DND-41 (cell line): ENCODE measurements at regions not wholly inside any gene's neighbourhood (a gene's known extent, or its start where the extent isn't known, plus 50 kb on each side); places are given as distances from the start of the nearest gene placed in this dataset.

Source experiments
- ATAC-seq: fragments of 200-7000 bp; cut with Tn5 transposase; 3 replicates; pipeline ENCODE4 v1.9.1; 2021; ENCODE audit warnings: low read depth; ENCODE audit not compliant: insufficient read depth
- DNase-seq: peaks from one replicate; pipeline ENCODE4 v3.0.0-alpha.2; 2020
- H2AFZ ChIP-seq: 2 replicates; pipeline ENCODE4 v1.6.0; 2012; ENCODE audit warnings: low read depth, low read length
- H3K27ac ChIP-seq: 2 replicates; pipeline ENCODE4 v1.5.1; 2012; ENCODE audit warnings: low read length, inconsistent platforms
- H3K27me3 ChIP-seq: fragments of 200-600 bp; sonication (generic); 2 replicates; pipeline ENCODE4 v1.6.0; 2012; ENCODE audit warnings: low read length, mild to moderate bottlenecking, inconsistent platforms; ENCODE audit not compliant: insufficient read depth, poor library complexity
- H3K36me3 ChIP-seq: 2 replicates; pipeline ENCODE4 v1.5.1; 2012; ENCODE audit warnings: low read length, inconsistent platforms; ENCODE audit not compliant: insufficient read depth
- H3K4me1 ChIP-seq: 2 replicates; pipeline ENCODE4 v1.5.1; 2012; ENCODE audit warnings: mild to moderate bottlenecking, low read length; ENCODE audit not compliant: insufficient read depth
- H3K4me2 ChIP-seq: 2 replicates; pipeline ENCODE4 v1.6.0; 2012; ENCODE audit warnings: mild to moderate bottlenecking, moderate library complexity, low read length, inconsistent platforms; ENCODE audit not compliant: insufficient read depth
- H3K4me3 ChIP-seq, 2 experiments: fragments of 200-600 bp in 1 of 2; shearing (Covaris generic) in 1 of 2; 2 replicates each; pipeline ENCODE4 v1.5.1; 2012 to 2016; ENCODE audit warnings: inconsistent platforms in 2 of 2, low read length in 2 of 2, mild to moderate bottlenecking in 2 of 2, low read depth in 1 of 2, moderate library complexity in 1 of 2
- H3K79me2 ChIP-seq: 2 replicates; pipeline ENCODE4 v1.6.0; 2012; ENCODE audit warnings: low read length, inconsistent platforms; ENCODE audit not compliant: insufficient read depth
- H3K9ac ChIP-seq: 2 replicates; pipeline ENCODE4 v1.6.0; 2012; ENCODE audit warnings: low read depth, mild to moderate bottlenecking, inconsistent platforms, low read length, moderate library complexity
- H3K9me3 ChIP-seq: 2 replicates; pipeline ENCODE4 v1.5.1; 2012; ENCODE audit warnings: low read length, moderate library complexity, mild to moderate bottlenecking, inconsistent platforms; ENCODE audit not compliant: insufficient read depth, severe bottlenecking
- H4K20me1 ChIP-seq: 2 replicates; pipeline ENCODE4 v1.6.0; 2012; ENCODE audit warnings: low read length; ENCODE audit not compliant: insufficient read depth
- CTCF ChIP-seq: IDR thresholded peaks from 2 replicates; pipeline ENCODE4 v1.5.1; 2012; ENCODE audit warnings: borderline replicate concordance, low read length, moderate library complexity, mild to moderate bottlenecking; ENCODE audit not compliant: poor library complexity, severe bottlenecking; ENCODE audit errors: extremely low read depth
- EZH2 ChIP-seq: IDR thresholded peaks from 3 replicates; pipeline ENCODE4 v1.6.1; 2012; ENCODE audit warnings: borderline replicate concordance, low read depth, mild to moderate bottlenecking, moderate library complexity, low read length, inconsistent platforms; ENCODE audit not compliant: severe bottlenecking

- no peaks in the 10 kb centered on the region for H3K9me3 ChIP-seq
- DNase-seq (no peak), ATAC-seq (no peak)
- H3K27ac ChIP-seq = no peak overlapping the region
- H3K9ac ChIP-seq = no peak overlapping the region
- peaks cover 8% of the 10 kb centered on the region for H3K27me3 ChIP-seq
- no peak overlapping the region for H3K4me2 ChIP-seq
- H3K79me2 ChIP-seq = no peaks in the 10 kb centered on the region
- no peaks in the 10 kb centered on the region for H3K4me1 ChIP-seq
- no peak overlapping the region for H2AFZ ChIP-seq
- H3K36me3 ChIP-seq = no peaks in the 10 kb centered on the region
- TF ChIP-seq EZH2 (no peak), CTCF (no peak)
- no peak overlapping the region for H3K4me3 ChIP-seq
- no peaks in the 10 kb centered on the region for H4K20me1 ChIP-seq
These were observed 159.6 kb upstream of the HNRNPA3 start for GRCh38 chr2:177053038-177053437.

- H3K4me2 ChIP-seq = no peak overlapping the region
- no peak overlapping the region for H3K9ac ChIP-seq
These were observed 158.9 kb upstream of the HNRNPA3 start for GRCh38 chr2:177053716-177054115.

GRCh38 chr2:177056481-177056929 is 156.1 kb upstream of the HNRNPA3 start:
- ATAC-seq (no peak), DNase-seq (no peak)

More at GRCh38 chr2:177053716-177054115, 158.9 kb upstream of the HNRNPA3 start:
- DNase-seq (no peak), ATAC-seq (no peak)
- Histone ChIP-seq H3K27me3 (peaks cover 7% of the 10 kb centered on the region), H4K20me1 (no peaks in the 10 kb centered on the region), H3K4me1 (no peaks in the 10 kb centered on the region), H3K27ac (no peak overlapping the region), H3K79me2 (no peaks in the 10 kb centered on the region), H3K36me3 (no peaks in the 10 kb centered on the region), H3K4me3 (no peak overlapping the region), H2AFZ (no peak overlapping the region), H3K9me3 (no peaks in the 10 kb centered on the region)
- no peak for TF ChIP-seq EZH2
- no peak for TF ChIP-seq CTCF

More at GRCh38 chr2:177056481-177056929, 156.1 kb upstream of the HNRNPA3 start:
- Histone ChIP-seq H3K9ac (no peak overlapping the region), H2AFZ (no peak overlapping the region), H3K9me3 (no peaks in the 10 kb centered on the region), H3K36me3 (no peaks in the 10 kb centered on the region), H3K79me2 (no peaks in the 10 kb centered on the region), H3K4me1 (no peaks in the 10 kb centered on the region), H3K4me2 (no peak overlapping the region), H3K4me3 (no peak overlapping the region), H3K27ac (no peak overlapping the region), H3K27me3 (peaks cover 2% of the 10 kb centered on the region), H4K20me1 (no peaks in the 10 kb centered on the region)
- TF ChIP-seq CTCF (peak; percentile 10), EZH2 (no peak)
